K562 (cell line): ENCODE measurements at regions not wholly inside any gene's neighbourhood (a gene's known extent, or its start where the extent isn't known, plus 50 kb on each side); places are given as distances from the start of the nearest gene placed in this dataset.
A peak's percentile ranks its signal among the peaks of the same experiment; 100 is the strongest.

Source experiments
- ATAC-seq: fragments of 200-7000 bp; cut with Tn5 transposase; 3 replicates; pipeline ENCODE4 v1.9.1; 2020; ENCODE audit warnings: moderate library complexity
- BruUV-seq: library from RNA; stranded (reverse); fragments of 400-500 nt; replicated peaks from 2 replicates; lab custom pipeline; 2021; lab: Mats Ljungman, UMichigan
- CTCF ChIA-PET: fragments of 300-600 bp; formaldehyde crosslinking; extraction: SDS; loops from one replicate; lab custom pipeline; 2021; ENCODE audit warnings: low intra/inter-chr PET ratio; lab: Yijun Ruan, JAX
- POLR2A ChIA-PET: fragments of 300-600, 350-650 bp; sonication (Branson Sonifier 250); formaldehyde crosslinking; extraction: SDS; loops from one replicate; lab custom pipeline; 2021; ENCODE audit warnings: antibody characterized with exemption, inconsistent platforms; lab: Yijun Ruan, JAX
- DNase-seq, 4 experiments: peaks; one replicate each; pipeline versions ENCODE4 v3.0.0 to v3.0.0-alpha.2; 2011 to 2018; ENCODE audit warnings: low spot score in 3 of 4, mixed read lengths in 3 of 4; ENCODE audit errors: extremely low read depth in 1 of 4
- FAIRE-seq: peaks from 2 replicates; lab custom pipeline; 2011; peaks lifted over from hg19 to GRCh38; lab: Jason Lieb, UNC
- H2AFZ ChIP-seq: 2 replicates; pipeline ENCODE4 v1.6.0; 2011; ENCODE audit warnings: low read depth, low read length, control low read depth, inconsistent platforms
- H3K27ac ChIP-seq: fragments of 200-600 bp; 3 replicates; pipeline ENCODE4 v1.8.0; 2011; ENCODE audit warnings: low read depth, mild to moderate bottlenecking, control low read depth, inconsistent platforms, low read length, moderate library complexity, mixed read lengths; ENCODE audit errors: extremely low read depth
- H3K27me3 ChIP-seq, 2 experiments: fragments of 300-600 bp in 1 of 2; 2 replicates in 1 of 2; 3 replicates in 1 of 2; pipeline versions ENCODE4 v1.6.0 to v1.8.0; 2011; ENCODE audit warnings: inconsistent platforms in 2 of 2, low read length in 2 of 2, mild to moderate bottlenecking in 1 of 2, mixed read lengths in 1 of 2, moderate library complexity in 1 of 2; ENCODE audit not compliant: control insufficient read depth in 2 of 2, insufficient read depth in 2 of 2
- H3K36me3 ChIP-seq: fragments of 300-600 bp; 3 replicates; pipeline ENCODE4 v1.8.0; 2011; ENCODE audit warnings: mild to moderate bottlenecking, low read length, inconsistent platforms; ENCODE audit not compliant: control insufficient read depth, insufficient read depth
- H3K4me1 ChIP-seq, 2 experiments: fragments of 200-600 bp in 1 of 2; replicated peaks in 1 of 2; 2 replicates in 1 of 2; 3 replicates in 1 of 2; pipeline versions ENCODE4 v1.5.1 to v1.8.0; 2011; ENCODE audit warnings: inconsistent platforms in 2 of 2, low read length in 2 of 2, mild to moderate bottlenecking in 1 of 2, mixed read lengths in 1 of 2, moderate library complexity in 1 of 2; ENCODE audit not compliant: control insufficient read depth in 2 of 2, insufficient read depth in 2 of 2
- H3K4me2 ChIP-seq: 2 replicates; pipeline ENCODE4 v1.6.1; 2011; ENCODE audit warnings: low read length, control low read depth, inconsistent platforms, mixed read lengths; ENCODE audit not compliant: insufficient read depth
- H3K4me3 ChIP-seq: fragments of 200-600 bp; sonication (generic), shearing (Covaris generic); 2 replicates; pipeline ENCODE4 v1.5.1; 2016; ENCODE audit warnings: control low read depth, inconsistent platforms
- H3K79me2 ChIP-seq: fragments of 200-600 bp; 3 replicates; pipeline ENCODE4 v1.8.0; 2011; ENCODE audit warnings: low read length, inconsistent platforms; ENCODE audit not compliant: control insufficient read depth, insufficient read depth
- H3K9ac ChIP-seq, 2 experiments: 2 replicates each; pipeline versions ENCODE4 v1.6.0 to v1.6.1; 2011; ENCODE audit warnings: low read depth in 2 of 2, low read length in 2 of 2, control low read depth in 1 of 2, inconsistent platforms in 1 of 2, mild to moderate bottlenecking in 1 of 2, mixed read lengths in 1 of 2; ENCODE audit not compliant: insufficient read depth in 1 of 2
- H3K9me1 ChIP-seq: one replicate; pipeline ENCODE4 v1.6.0; 2011; ENCODE audit warnings: inconsistent platforms, mild to moderate bottlenecking, low read length, moderate library complexity; ENCODE audit not compliant: control insufficient read depth, insufficient read depth
- H3K9me3 ChIP-seq: replicated peaks from 2 replicates; pipeline ENCODE4 v1.5.1; 2011; ENCODE audit warnings: low read depth, low read length, inconsistent platforms; ENCODE audit not compliant: control insufficient read depth, insufficient read depth
- H4K20me1 ChIP-seq: replicated peaks from 2 replicates; pipeline ENCODE4 v1.6.1; 2011; ENCODE audit warnings: low read length, inconsistent platforms, mixed read lengths; ENCODE audit not compliant: control insufficient read depth, insufficient read depth
- ATF3 ChIP-seq, 2 experiments: fragments of 450-650 bp in 1 of 2; sonication (generic) in 1 of 2; formaldehyde crosslinking in 1 of 2; IDR thresholded peaks in 1 of 2; conservative IDR thresholded peaks in 1 of 2; 2 replicates each; pipeline versions ENCODE4 v1.6.1 to v1.8.1; 2016 to 2023; ENCODE audit warnings: mild to moderate bottlenecking in 2 of 2, moderate library complexity in 2 of 2, inconsistent platforms in 1 of 2, missing genetic modification reagents in 1 of 2
- CEBPB ChIP-seq: fragments of 450-650 bp; IDR thresholded peaks from 2 replicates; pipeline ENCODE4 v1.6.1; 2016; ENCODE audit warnings: missing genetic modification characterization, missing compliant biosample characterization
- CEBPG ChIP-seq, 3 experiments: fragments of 200-800 bp in 1 of 3; sonication (Bioruptor generic) in 1 of 3; sonication (generic) in 1 of 3; formaldehyde crosslinking in 1 of 3; IDR thresholded peaks in 2 of 3; conservative IDR thresholded peaks in 1 of 3; 2 replicates each; pipeline versions ENCODE4 v1.6.1 to v1.8.0; 2016 to 2022; ENCODE audit warnings: missing compliant biosample characterization in 2 of 3, missing genetic modification characterization in 2 of 3, mild to moderate bottlenecking in 1 of 3, missing genetic modification reagents in 1 of 3
- CREBBP ChIP-seq: IDR thresholded peaks from one replicate; pipeline ENCODE4 v1.6.1; 2012; ENCODE audit warnings: low read depth, mild to moderate bottlenecking, control low read depth, inconsistent platforms, low read length
- L3MBTL2 ChIP-seq: fragments of 450-650 bp; IDR thresholded peaks from 2 replicates; pipeline ENCODE4 v1.6.1; 2016; ENCODE audit warnings: mild to moderate bottlenecking, moderate library complexity
- MAFG ChIP-seq: fragments of 450-650 bp; conservative IDR thresholded peaks from 2 replicates; pipeline ENCODE4 v1.6.1; 2016; ENCODE audit warnings: missing genetic modification characterization, missing compliant biosample characterization
- ZNF134 ChIP-seq: fragments of 250-450 bp; sonication (Bioruptor Pico); conservative IDR thresholded peaks from 2 replicates; pipeline ENCODE4 v1.4.0; 2020
- ZNF431 ChIP-seq: sonication (generic); formaldehyde crosslinking; IDR thresholded peaks from 2 replicates; pipeline ENCODE4 v1.8.0; 2022; ENCODE audit warnings: mild to moderate bottlenecking, missing genetic modification reagents
- WGBS: fragments of 100-300 bp; shearing (Covaris generic); methylation state at CpG from one replicate; pipeline ENCODE4 v1.1.6; 2016; ENCODE audit warnings: low coverage, mixed read lengths; ENCODE audit not compliant: insufficient coverage; ENCODE audit errors: missing lambda C conversion rate; 5-methylcytosine and 5-hydroxymethylcytosine counted together
- in situ Hi-C: fragments of 300-500 bp; cut with MboI; formaldehyde crosslinking; loops from 4 replicates; pipeline ENCODE4 v1.15.0; 2018; ENCODE audit warnings: inconsistent platforms, mixed read lengths
- intact Hi-C: fragments of 100-400 bp; cut with micrococcal nuclease; formaldehyde crosslinking; loops from 2 replicates; pipeline ENCODE4 v1.14.2; 2022

- TF ChIP-seq CREBBP (no peak), CEBPB (tag) (peak; percentile 31; the same call in 1 of the 2 replicates), ZNF431 (CRISPR knock-in tag) (no peak), ZNF134 (CRISPR knock-in tag) (no peak), CEBPG (CRISPR knock-in tag; IDR thresholded peaks at IDR 0.05) (no peak), CEBPG (tag; conservative IDR thresholded peaks at IDR 0.05 in 1 of 2, IDR thresholded peaks at IDR 0.05 in 1 of 2) (peak in 1 of 2 experiments; percentile 51; a peak in 1 of 4 replicates), ATF3 (IDR thresholded peaks at IDR 0.05) (peak; percentile 63), ATF3 (CRISPR knock-in tag; conservative IDR thresholded peaks at IDR 0.05) (no peak), L3MBTL2 (no peak), MAFG (no peak)
- DNase-seq (no peak), FAIRE-seq (no peak), ATAC-seq (no peak)
- no peak overlapping the region for H3K4me2 ChIP-seq
- no peaks in the 10 kb centered on the region for H3K4me1 ChIP-seq
- CTCF ChIA-PET, result no interaction called here
- 4% methylated on average over 6 of the region's 8 CpGs for WGBS
- H3K4me3 ChIP-seq, result no peak overlapping the region
- in situ Hi-C loops, result no loop called here
- no peaks in the 10 kb centered on the region for H3K9me3 ChIP-seq
- H3K9me1 ChIP-seq, result no peaks in the 10 kb centered on the region
- no peaks in the 10 kb centered on the region for H4K20me1 ChIP-seq
- BruUV-seq, result no TSS peak
- H3K36me3 ChIP-seq, result no peaks in the 10 kb centered on the region
- H3K9ac ChIP-seq, result no peak overlapping the region
- intact Hi-C loops, result no loop called here
- H3K79me2 ChIP-seq, result no peaks in the 10 kb centered on the region
- no peaks in the 10 kb centered on the region for H3K27me3 ChIP-seq
- POLR2A ChIA-PET, result no interaction called here
- no peak overlapping the region for H2AFZ ChIP-seq
- no peak overlapping the region for H3K27ac ChIP-seq
These were observed 191.7 kb upstream of the TWIST2 start for GRCh38 chr2:238655974-238656722.
